Keratinocyte (primary cell): ENCODE measurements at regions not wholly inside any gene's neighbourhood (a gene's known extent, or its start where the extent isn't known, plus 50 kb on each side); places are given as distances from the start of the nearest gene placed in this dataset.

Experiments used
- DNase-seq: peaks from one replicate; pipeline ENCODE4 v3.0.0-alpha.2; 2011; ENCODE audit warnings: low read depth, missing footprints, low spot score
- FAIRE-seq: peaks from 2 replicates; lab custom pipeline; 2011; peaks lifted over from hg19 to GRCh38; lab: Jason Lieb, UNC
- H2AFZ ChIP-seq: 2 replicates; pipeline ENCODE4 v1.6.0; 2012; ENCODE audit warnings: low read length, control low read depth, inconsistent platforms; ENCODE audit not compliant: control insufficient read depth
- H3K27ac ChIP-seq: 2 replicates; pipeline ENCODE4 v1.5.1; 2011; ENCODE audit warnings: low read length; ENCODE audit not compliant: control insufficient read depth, insufficient read depth
- H3K27me3 ChIP-seq: 3 replicates; pipeline ENCODE4 v1.6.0; 2011; ENCODE audit warnings: low read length; ENCODE audit not compliant: control insufficient read depth, insufficient read depth; ENCODE audit errors: extremely low read depth
- H3K36me3 ChIP-seq, 2 experiments: 2 replicates in 1 of 2; 3 replicates in 1 of 2; pipeline ENCODE4 v1.5.1; 2011; ENCODE audit warnings: low read length in 2 of 2, mild to moderate bottlenecking in 1 of 2; ENCODE audit not compliant: control insufficient read depth in 2 of 2, insufficient read depth in 2 of 2; ENCODE audit errors: extremely low read depth in 1 of 2
- H3K4me1 ChIP-seq: 3 replicates; pipeline ENCODE4 v1.5.1; 2011; ENCODE audit warnings: low read length; ENCODE audit not compliant: control insufficient read depth, insufficient read depth; ENCODE audit errors: extremely low read depth
- H3K4me2 ChIP-seq: 3 replicates; pipeline ENCODE4 v1.6.0; 2011; ENCODE audit warnings: low read depth, low read length; ENCODE audit not compliant: control insufficient read depth, insufficient read depth; ENCODE audit errors: extremely low read depth
- H3K4me3 ChIP-seq, 3 experiments: fragments of 200-600 bp in 1 of 3; sonication (generic) in 1 of 3; 2 replicates in 2 of 3; 3 replicates in 1 of 3; pipeline ENCODE4 v1.5.1; 2011 to 2016; ENCODE audit warnings: low read length in 3 of 3, mild to moderate bottlenecking in 3 of 3, control low read depth in 2 of 3, inconsistent platforms in 1 of 3, low read depth in 1 of 3, mixed read lengths in 1 of 3, mixed run types in 1 of 3, moderate library complexity in 1 of 3; ENCODE audit not compliant: control insufficient read depth in 2 of 3, insufficient read depth in 2 of 3; ENCODE audit errors: extremely low read depth in 1 of 3
- H3K79me2 ChIP-seq: 2 replicates; pipeline ENCODE4 v1.6.0; 2012; ENCODE audit warnings: low read length; ENCODE audit not compliant: control insufficient read depth, insufficient read depth
- H3K9ac ChIP-seq: 3 replicates; pipeline ENCODE4 v1.6.0; 2011; ENCODE audit warnings: low read length; ENCODE audit not compliant: control insufficient read depth, insufficient read depth; ENCODE audit errors: extremely low read depth
- H3K9me1 ChIP-seq: 3 replicates; pipeline ENCODE4 v1.6.0; 2011; ENCODE audit warnings: low read length; ENCODE audit not compliant: control insufficient read depth, insufficient read depth; ENCODE audit errors: extremely low read depth
- H3K9me3 ChIP-seq: 2 replicates; pipeline ENCODE4 v1.5.1; 2012; ENCODE audit warnings: low read depth, low read length; ENCODE audit not compliant: control insufficient read depth
- H4K20me1 ChIP-seq: 3 replicates; pipeline ENCODE4 v1.6.0; 2011; ENCODE audit warnings: low read length; ENCODE audit not compliant: control insufficient read depth, insufficient read depth; ENCODE audit errors: extremely low read depth
- CTCF ChIP-seq, 3 experiments: IDR thresholded peaks in 1 of 3; conservative IDR thresholded peaks in 1 of 3; optimal IDR thresholded peaks in 1 of 3; 2 replicates in 2 of 3; 3 replicates in 1 of 3; pipeline versions ENCODE3 to v1.5.1; 2011; ENCODE audit warnings: low read length in 3 of 3, mild to moderate bottlenecking in 3 of 3, moderate library complexity in 2 of 3, control low read depth in 1 of 3, inconsistent platforms in 1 of 3; ENCODE audit not compliant: insufficient read depth in 2 of 3; ENCODE audit errors: extremely low read depth in 1 of 3
- EZH2 ChIP-seq: IDR thresholded peaks from one replicate; pipeline ENCODE4 v1.6.1; 2012; ENCODE audit warnings: inconsistent platforms, mild to moderate bottlenecking, low read length, moderate library complexity
- dilution Hi-C: fragments of 300-500 bp; cut with MboI; formaldehyde crosslinking; loops from one replicate; pipeline ENCODE4 v1.7.0; 2020; ENCODE audit warnings: low sequenced_read_pairs; ENCODE audit not compliant: extremely low pct_ligation_motif_present

- no peaks in the 10 kb centered on the region for H4K20me1 ChIP-seq
- H3K9me1 ChIP-seq, result no peaks in the 10 kb centered on the region
- no peaks in the 10 kb centered on the region for H3K79me2 ChIP-seq
- H2AFZ ChIP-seq, result no peak overlapping the region
- no peaks in the 10 kb centered on the region for H3K9me3 ChIP-seq
- no peak overlapping the region for H3K4me3 ChIP-seq
- H3K4me2 ChIP-seq, result no peak overlapping the region
- no peaks in the 10 kb centered on the region for H3K4me1 ChIP-seq
- TF ChIP-seq EZH2, result no peak
- TF ChIP-seq CTCF (optimal IDR thresholded peaks at IDR 0.05 in 1 of 3, IDR thresholded peaks at IDR 0.05 in 1 of 3, conservative IDR thresholded peaks at IDR 0.05 in 1 of 3; ENCODE audit: extremely low read depth in 1 of 3, insufficient read depth in 2 of 3, low read length in 3 of 3), result no peak
- no peaks in the 10 kb centered on the region for H3K27me3 ChIP-seq
- H3K9ac ChIP-seq, result no peak overlapping the region
- no peak overlapping the region for H3K27ac ChIP-seq
- FAIRE-seq (no peak), DNase-seq (no peak)
- H3K36me3 ChIP-seq, result no peaks in the 10 kb centered on the region
- dilution Hi-C loops, result no loop called here
These were observed 900.8 kb downstream of the SLC4A3 start for GRCh38 chr2:220528180-220528675.

GRCh38 chr2:220531216-220531615 is 903.8 kb downstream of the SLC4A3 start:
- DNase-seq, result no peak
- TF ChIP-seq CTCF (optimal IDR thresholded peaks at IDR 0.05 in 1 of 3, IDR thresholded peaks at IDR 0.05 in 1 of 3, conservative IDR thresholded peaks at IDR 0.05 in 1 of 3; ENCODE audit: extremely low read depth in 1 of 3, insufficient read depth in 2 of 3, low read length in 3 of 3), result no peak
- no peak for TF ChIP-seq EZH2
- H3K9me1 ChIP-seq, result no peaks in the 10 kb centered on the region
- H3K27ac ChIP-seq, result no peak overlapping the region
- no peaks in the 10 kb centered on the region for H3K36me3 ChIP-seq
- no peaks in the 10 kb centered on the region for H3K79me2 ChIP-seq
- no peak overlapping the region for H3K4me2 ChIP-seq
- peaks cover 3% of the 10 kb centered on the region for H3K9me3 ChIP-seq
- H2AFZ ChIP-seq, result no peak overlapping the region
- no peaks in the 10 kb centered on the region for H3K4me1 ChIP-seq
- H3K9ac ChIP-seq, result no peak overlapping the region
- H3K4me3 ChIP-seq, result no peak overlapping the region
- FAIRE-seq, result peak; percentile 26
- dilution Hi-C loops, result no loop called here
- H3K27me3 ChIP-seq, result no peaks in the 10 kb centered on the region
- no peaks in the 10 kb centered on the region for H4K20me1 ChIP-seq
